ENCODE measurements at regions not wholly inside any gene's neighbourhood (a gene's known extent, or its start where the extent isn't known, plus 50 kb on each side); places are given as distances from the start of the nearest gene placed in this dataset.

- TF ChIP-seq CTCF (IDR thresholded peaks at IDR 0.05) (no peak), POLR2A (IDR thresholded peaks at IDR 0.05) (no peak)
Measured at GRCh38 chrX:144901521-144901920, 345.8 kb upstream of the SPANXN1 start.

Measured in thyroid gland (tissue), 4 donors.